ENCODE measurements at regions not wholly inside any gene's neighbourhood (a gene's known extent, or its start where the extent isn't known, plus 50 kb on each side); places are given as distances from the start of the nearest gene placed in this dataset.

- no peak for TF ChIP-seq CTCF (IDR thresholded peaks at IDR 0.05)
- TF ChIP-seq EZH2phosphoT487 (IDR thresholded peaks at IDR 0.05) = no peak
Observed at GRCh38 chr4:161132715-161133425, 1030.9 kb downstream of the FSTL5 start.

Measured in neural progenitor cell (in vitro differentiated cells).